ENCODE measurements at regions not wholly inside any gene's neighbourhood (a gene's known extent, or its start where the extent isn't known, plus 50 kb on each side); places are given as distances from the start of the nearest gene placed in this dataset.

- no peak for TF ChIP-seq CTCF (conservative IDR thresholded peaks at IDR 0.05)
- Histone ChIP-seq H3K27me3 (ENCODE audit: control insufficient read depth, insufficient read depth, low read length, poor library complexity, severe bottlenecking) (no peaks in the 10 kb centered on the region), H3K4me1 (ENCODE audit: control insufficient read depth, insufficient read depth, low read length) (no peaks in the 10 kb centered on the region), H3K27ac (ENCODE audit: low read depth, low read length) (no peak overlapping the region), H3K9ac (ENCODE audit: extremely low read depth, low read length, poor library complexity, severe bottlenecking) (no peak overlapping the region), H3K4me3 (ENCODE audit: low read length) (no peak overlapping the region), H3K9me3 (ENCODE audit: control insufficient read depth, low read length) (no peaks in the 10 kb centered on the region), H3K36me3 (ENCODE audit: control insufficient read depth, insufficient read depth, low read length) (no peaks in the 10 kb centered on the region)
- Mint-ChIP-seq H3K27me3 (ENCODE audit: insufficient read depth) (no peaks in the 10 kb centered on the region), H3K9me3 (no peaks in the 10 kb centered on the region), H3K36me3 (ENCODE audit: low read depth) (no peaks in the 10 kb centered on the region), H3K27ac (no peak overlapping the region), H3K4me1 (no peaks in the 10 kb centered on the region), H3K4me3 (no peak overlapping the region)
- DNase-seq: no peak
Measured at GRCh38 chr4:43332052-43332425, 439.5 kb downstream of the GRXCR1 start.

GRCh38 chr4:43337707-43338106 is 445.2 kb downstream of the GRXCR1 start:
- H3K27ac ChIP-seq (ENCODE audit: low read depth, low read length): no peak overlapping the region
- H3K4me3 ChIP-seq (ENCODE audit: low read length): no peak overlapping the region
- Mint-ChIP-seq H3K27ac (no peak overlapping the region), H3K36me3 (ENCODE audit: low read depth) (no peaks in the 10 kb centered on the region), H3K27me3 (ENCODE audit: insufficient read depth) (no peaks in the 10 kb centered on the region), H3K4me3 (no peak overlapping the region), H3K9me3 (no peaks in the 10 kb centered on the region), H3K4me1 (no peaks in the 10 kb centered on the region)
- no peaks in the 10 kb centered on the region for H3K9me3 ChIP-seq (ENCODE audit: control insufficient read depth, low read length)
- no peaks in the 10 kb centered on the region for H3K36me3 ChIP-seq (ENCODE audit: control insufficient read depth, insufficient read depth, low read length)
- no peak overlapping the region for H3K9ac ChIP-seq (ENCODE audit: extremely low read depth, low read length, poor library complexity, severe bottlenecking)
- H3K4me1 ChIP-seq (ENCODE audit: control insufficient read depth, insufficient read depth, low read length): no peaks in the 10 kb centered on the region
- DNase-seq: no peak
- H3K27me3 ChIP-seq (ENCODE audit: control insufficient read depth, insufficient read depth, low read length, poor library complexity, severe bottlenecking): no peaks in the 10 kb centered on the region
- TF ChIP-seq CTCF (conservative IDR thresholded peaks at IDR 0.05): no peak

- H3K27me3 Mint-ChIP-seq (ENCODE audit: insufficient read depth): no peaks in the 10 kb centered on the region
- no peaks in the 10 kb centered on the region for H3K36me3 Mint-ChIP-seq (ENCODE audit: low read depth)
- no peak overlapping the region for H3K4me3 Mint-ChIP-seq
- no peak overlapping the region for H3K27ac Mint-ChIP-seq
- no peaks in the 10 kb centered on the region for H3K9me3 ChIP-seq (ENCODE audit: control insufficient read depth, low read length)
- H3K9me3 Mint-ChIP-seq: no peaks in the 10 kb centered on the region
- no peak for DNase-seq
- H3K9ac ChIP-seq (ENCODE audit: extremely low read depth, low read length, poor library complexity, severe bottlenecking): no peak overlapping the region
- H3K27ac ChIP-seq (ENCODE audit: low read depth, low read length): no peak overlapping the region
- no peaks in the 10 kb centered on the region for H3K4me1 Mint-ChIP-seq
- H3K4me3 ChIP-seq (ENCODE audit: low read length): no peak overlapping the region
- H3K4me1 ChIP-seq (ENCODE audit: control insufficient read depth, insufficient read depth, low read length): no peaks in the 10 kb centered on the region
- H3K27me3 ChIP-seq (ENCODE audit: control insufficient read depth, insufficient read depth, low read length, poor library complexity, severe bottlenecking): no peaks in the 10 kb centered on the region
- no peaks in the 10 kb centered on the region for H3K36me3 ChIP-seq (ENCODE audit: control insufficient read depth, insufficient read depth, low read length)
- TF ChIP-seq CTCF (conservative IDR thresholded peaks at IDR 0.05): no peak
Measured at GRCh38 chr4:43339435-43339834, 446.9 kb downstream of the GRXCR1 start.

All from endodermal cell (in vitro differentiated cells).